ENCODE measurements at regions not wholly inside any gene's neighbourhood (a gene's known extent, or its start where the extent isn't known, plus 50 kb on each side); places are given as distances from the start of the nearest gene placed in this dataset.

DNA sequence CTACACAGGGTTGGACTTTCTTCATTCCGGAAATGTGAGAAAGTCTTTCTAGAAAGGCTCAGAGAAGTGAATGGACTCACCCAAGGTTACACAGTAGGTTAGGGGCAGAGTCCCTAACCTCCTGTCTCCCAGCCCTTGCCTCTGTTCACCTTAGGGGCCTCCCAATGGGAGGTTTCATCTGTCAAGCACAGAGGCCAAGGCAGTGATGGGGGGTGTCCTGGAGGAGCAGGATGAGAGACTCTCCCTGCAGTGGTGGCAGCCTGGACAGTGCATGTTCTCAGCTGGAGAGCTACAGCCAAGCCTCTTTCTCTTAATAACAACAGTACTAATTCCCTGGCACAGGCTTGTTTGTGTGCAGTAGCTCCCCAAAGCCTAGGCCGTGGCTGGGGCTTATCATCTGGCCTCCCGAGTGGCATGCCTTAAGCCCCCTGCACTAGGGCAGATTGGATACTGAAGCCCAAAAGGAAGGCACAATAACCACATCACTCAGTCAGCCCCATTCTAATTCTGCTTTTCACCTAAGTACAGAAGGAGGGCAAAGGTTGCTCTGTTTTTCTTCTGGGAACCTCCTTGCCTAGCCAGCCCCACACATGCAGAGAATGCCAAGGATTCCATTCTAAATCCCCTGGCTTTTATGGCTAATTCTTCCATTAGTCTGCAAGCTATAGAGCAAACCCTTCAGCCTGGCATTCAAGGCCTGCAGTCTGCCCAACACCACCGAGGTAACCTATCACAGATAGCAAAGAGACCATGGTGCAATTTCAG, 50.2 kb upstream of the XPA start:
- TF ChIP-seq POLR2A (IDR thresholded peaks at IDR 0.05), result no peak
- TF ChIP-seq, protein P1, sequence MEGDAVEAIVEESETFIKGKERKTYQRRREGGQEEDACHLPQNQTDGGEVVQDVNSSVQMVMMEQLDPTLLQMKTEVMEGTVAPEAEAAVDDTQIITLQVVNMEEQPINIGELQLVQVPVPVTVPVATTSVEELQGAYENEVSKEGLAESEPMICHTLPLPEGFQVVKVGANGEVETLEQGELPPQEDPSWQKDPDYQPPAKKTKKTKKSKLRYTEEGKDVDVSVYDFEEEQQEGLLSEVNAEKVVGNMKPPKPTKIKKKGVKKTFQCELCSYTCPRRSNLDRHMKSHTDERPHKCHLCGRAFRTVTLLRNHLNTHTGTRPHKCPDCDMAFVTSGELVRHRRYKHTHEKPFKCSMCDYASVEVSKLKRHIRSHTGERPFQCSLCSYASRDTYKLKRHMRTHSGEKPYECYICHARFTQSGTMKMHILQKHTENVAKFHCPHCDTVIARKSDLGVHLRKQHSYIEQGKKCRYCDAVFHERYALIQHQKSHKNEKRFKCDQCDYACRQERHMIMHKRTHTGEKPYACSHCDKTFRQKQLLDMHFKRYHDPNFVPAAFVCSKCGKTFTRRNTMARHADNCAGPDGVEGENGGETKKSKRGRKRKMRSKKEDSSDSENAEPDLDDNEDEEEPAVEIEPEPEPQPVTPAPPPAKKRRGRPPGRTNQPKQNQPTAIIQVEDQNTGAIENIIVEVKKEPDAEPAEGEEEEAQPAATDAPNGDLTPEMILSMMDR (IDR thresholded peaks at IDR 0.05), result no peak
- no peak for TF ChIP-seq POLR2AphosphoS5 (IDR thresholded peaks at IDR 0.05)

Data from stomach (tissue), 4 donors.